Parathyroid adenoma (tissue), 2 donors: ENCODE measurements at regions not wholly inside any gene's neighbourhood (a gene's known extent, or its start where the extent isn't known, plus 50 kb on each side); places are given as distances from the start of the nearest gene placed in this dataset.
A peak's percentile ranks its signal among the peaks of the same experiment; 100 is the strongest.

ENCODE experiments used
- H2AFZ ChIP-seq: fragments of 300-600 bp; sonication (generic); one replicate; pipeline ENCODE4 v1.7.0; 2017; ENCODE audit warnings: antibody characterized with exemption, mild to moderate bottlenecking
- H3K27ac ChIP-seq: fragments of 300-600 bp; sonication (generic); one replicate; pipeline ENCODE4 v1.7.0; 2017
- H3K27me3 ChIP-seq: fragments of 300-600 bp; sonication (generic); one replicate; pipeline ENCODE4 v1.7.0; 2017; ENCODE audit warnings: low read length; ENCODE audit not compliant: control insufficient read depth, insufficient read depth
- H3K36me3 ChIP-seq: fragments of 300-600 bp; sonication (generic); one replicate; pipeline ENCODE4 v1.7.0; 2017; ENCODE audit warnings: low read length; ENCODE audit not compliant: control insufficient read depth, insufficient read depth
- H3K4me1 ChIP-seq: fragments of 300-600 bp; sonication (generic); one replicate; pipeline ENCODE4 v1.7.0; 2017; ENCODE audit warnings: control low read depth
- H3K4me2 ChIP-seq: fragments of 300-600 bp; sonication (generic); one replicate; pipeline ENCODE4 v1.7.0; 2017; ENCODE audit warnings: low read length
- H3K4me3 ChIP-seq: fragments of 300-600 bp; sonication (generic); one replicate; pipeline ENCODE4 v1.7.0; 2017; ENCODE audit warnings: low read depth, low read length
- H3K79me2 ChIP-seq: fragments of 300-600 bp; sonication (generic); one replicate; pipeline ENCODE4 v1.7.0; 2017; ENCODE audit warnings: control low read depth
- H3K9ac ChIP-seq: fragments of 300-600 bp; sonication (generic); one replicate; pipeline ENCODE4 v1.7.0; 2017; ENCODE audit warnings: mild to moderate bottlenecking
- H3K9me3 ChIP-seq: fragments of 300-600 bp; sonication (generic); one replicate; pipeline ENCODE4 v1.7.0; 2017; ENCODE audit warnings: low read length; ENCODE audit not compliant: control insufficient read depth
- TF ChIP-seq, protein P1 (sequence below): fragments of 300-600 bp; sonication (generic); IDR thresholded peaks from one replicate; pipeline ENCODE4 v1.7.0; 2017; ENCODE audit warnings: antibody characterized with exemption, mild to moderate bottlenecking
- donor health status: primary hyperparathyroidism.

- Histone ChIP-seq H3K4me3 (no peak overlapping the region), H3K4me2 (no peak overlapping the region), H3K9me3 (peaks cover 2% of the 10 kb centered on the region), H3K4me1 (peaks cover 5% of the 10 kb centered on the region), H3K79me2 (no peaks in the 10 kb centered on the region), H3K27ac (no peak overlapping the region), H2AFZ (no peak overlapping the region), H3K9ac (no peak overlapping the region), H3K36me3 (no peaks in the 10 kb centered on the region), H3K27me3 (no peaks in the 10 kb centered on the region)
- TF ChIP-seq, protein P1, sequence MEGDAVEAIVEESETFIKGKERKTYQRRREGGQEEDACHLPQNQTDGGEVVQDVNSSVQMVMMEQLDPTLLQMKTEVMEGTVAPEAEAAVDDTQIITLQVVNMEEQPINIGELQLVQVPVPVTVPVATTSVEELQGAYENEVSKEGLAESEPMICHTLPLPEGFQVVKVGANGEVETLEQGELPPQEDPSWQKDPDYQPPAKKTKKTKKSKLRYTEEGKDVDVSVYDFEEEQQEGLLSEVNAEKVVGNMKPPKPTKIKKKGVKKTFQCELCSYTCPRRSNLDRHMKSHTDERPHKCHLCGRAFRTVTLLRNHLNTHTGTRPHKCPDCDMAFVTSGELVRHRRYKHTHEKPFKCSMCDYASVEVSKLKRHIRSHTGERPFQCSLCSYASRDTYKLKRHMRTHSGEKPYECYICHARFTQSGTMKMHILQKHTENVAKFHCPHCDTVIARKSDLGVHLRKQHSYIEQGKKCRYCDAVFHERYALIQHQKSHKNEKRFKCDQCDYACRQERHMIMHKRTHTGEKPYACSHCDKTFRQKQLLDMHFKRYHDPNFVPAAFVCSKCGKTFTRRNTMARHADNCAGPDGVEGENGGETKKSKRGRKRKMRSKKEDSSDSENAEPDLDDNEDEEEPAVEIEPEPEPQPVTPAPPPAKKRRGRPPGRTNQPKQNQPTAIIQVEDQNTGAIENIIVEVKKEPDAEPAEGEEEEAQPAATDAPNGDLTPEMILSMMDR = no peak
Measured at GRCh38 chr5:115736690-115737005, 79.8 kb downstream of the CDO1 start.

GRCh38 chr5:115736004-115736689, 80.3 kb downstream of the CDO1 start:
- no peaks in the 10 kb centered on the region for H3K79me2 ChIP-seq
- H3K9me3 ChIP-seq = peaks cover 2% of the 10 kb centered on the region
- H3K4me2 ChIP-seq = no peak overlapping the region
- H3K4me3 ChIP-seq = no peak overlapping the region
- H3K27ac ChIP-seq = no peak overlapping the region
- TF ChIP-seq, protein P1 = no peak
- no peaks in the 10 kb centered on the region for H3K27me3 ChIP-seq
- no peak overlapping the region for H3K9ac ChIP-seq
- no peak overlapping the region for H2AFZ ChIP-seq
- no peaks in the 10 kb centered on the region for H3K36me3 ChIP-seq
- peaks cover 5% of the 10 kb centered on the region for H3K4me1 ChIP-seq

DNA sequence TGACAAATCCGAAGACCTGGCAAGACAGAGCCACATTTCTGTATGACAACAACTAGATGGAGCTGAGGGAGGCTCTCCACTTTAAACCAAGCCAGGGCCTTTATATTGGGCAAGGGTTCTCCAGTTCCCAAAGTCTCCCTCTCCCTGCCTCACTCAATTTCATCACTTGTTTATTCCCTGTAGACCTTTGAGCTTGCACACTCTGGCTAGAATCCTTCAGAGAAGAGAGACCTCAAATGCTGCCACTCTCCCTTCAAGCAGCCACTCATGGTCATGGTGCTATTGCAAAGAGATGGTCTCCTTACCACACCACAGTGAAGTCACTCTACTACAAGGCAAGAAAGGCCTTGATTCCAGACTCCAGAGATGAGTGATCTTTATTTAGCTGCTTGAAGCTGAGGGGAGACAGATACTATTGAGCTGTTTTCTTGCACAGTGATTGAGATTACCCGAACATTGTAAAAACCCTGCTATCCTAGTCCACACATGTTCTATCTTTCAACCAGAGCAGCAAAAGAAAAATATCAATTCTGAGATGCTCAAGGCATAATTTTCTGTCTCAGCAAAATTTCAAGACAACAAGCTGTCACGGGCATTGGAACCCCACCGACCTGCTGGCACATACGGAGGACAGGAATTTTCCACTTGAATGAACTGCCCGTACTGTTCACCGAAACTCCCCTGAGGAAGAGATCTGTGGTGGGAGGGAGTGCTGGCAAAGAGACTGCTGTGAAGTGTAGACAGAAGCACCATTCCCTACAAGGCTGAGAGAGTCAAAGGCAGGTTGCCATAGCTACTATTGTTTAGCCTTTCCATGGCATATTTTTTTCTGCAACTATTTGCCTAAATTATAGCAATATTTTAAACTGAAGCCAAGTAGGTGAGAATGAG, 81.1 kb downstream of the CDO1 start:
- Histone ChIP-seq H3K4me3 (no peak overlapping the region), H3K4me1 (peaks cover 5% of the 10 kb centered on the region), H3K9ac (no peak overlapping the region), H3K27ac (peak overlapping the region; percentile 5), H3K4me2 (no peak overlapping the region), H3K79me2 (no peaks in the 10 kb centered on the region), H3K36me3 (no peaks in the 10 kb centered on the region), H3K27me3 (no peaks in the 10 kb centered on the region), H3K9me3 (peaks cover 2% of the 10 kb centered on the region), H2AFZ (peak overlapping the region; percentile 34)
- TF ChIP-seq, protein P1 = no peak

DNA sequence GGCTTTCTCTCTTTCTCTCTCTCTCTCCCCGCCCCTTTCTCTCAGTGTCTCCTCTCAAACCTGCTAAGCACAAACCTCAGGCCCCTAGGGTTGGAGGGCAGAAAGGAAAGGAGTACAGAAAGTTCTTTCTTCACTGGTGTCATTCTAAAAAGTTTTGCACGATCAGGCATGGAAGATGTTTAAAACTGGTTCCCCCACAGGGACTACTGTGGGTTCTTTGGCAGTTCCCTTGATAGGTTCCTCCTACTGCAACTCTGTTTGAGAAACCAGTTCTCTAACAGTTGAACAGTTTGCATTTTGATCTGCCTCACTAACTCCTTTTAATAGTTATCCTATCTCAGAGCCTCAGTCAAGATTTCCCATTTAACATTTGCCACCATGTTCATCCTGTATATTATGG, 82.9 kb downstream of the CDO1 start:
- H3K27ac ChIP-seq = no peak overlapping the region
- peaks cover 5% of the 10 kb centered on the region for H3K4me1 ChIP-seq
- no peak overlapping the region for H3K4me2 ChIP-seq
- no peaks in the 10 kb centered on the region for H3K79me2 ChIP-seq
- H3K9ac ChIP-seq = no peak overlapping the region
- H2AFZ ChIP-seq = no peak overlapping the region
- H3K36me3 ChIP-seq = no peaks in the 10 kb centered on the region
- no peaks in the 10 kb centered on the region for H3K9me3 ChIP-seq
- no peaks in the 10 kb centered on the region for H3K27me3 ChIP-seq
- TF ChIP-seq, protein P1 = no peak
- no peak overlapping the region for H3K4me3 ChIP-seq
